ENCODE measurements at regions not wholly inside any gene's neighbourhood (a gene's known extent, or its start where the extent isn't known, plus 50 kb on each side); places are given as distances from the start of the nearest gene placed in this dataset.

- H3K27ac ChIP-seq: no peak overlapping the region
- DNase-seq (no peak), ATAC-seq (no peak)
- no peaks in the 10 kb centered on the region for H3K9me3 ChIP-seq
- H3K36me3 ChIP-seq (replicated peaks in 1 of 2; ENCODE audit: insufficient read depth in 1 of 2, low read depth in 2 of 2): no peaks in the 10 kb centered on the region
- H3K4me3 ChIP-seq: no peak overlapping the region
- no peaks in the 10 kb centered on the region for H3K27me3 ChIP-seq
- TF ChIP-seq POLR2A (IDR thresholded peaks at IDR 0.05): no peak
- no peak for TF ChIP-seq CTCF (IDR thresholded peaks at IDR 0.05)
- intact Hi-C loops (cut with DNase I): no loop called here
- 69 to 73% methylated on average over 4 of the region's 4 CpGs for WGBS, 2 donors
- no peaks in the 10 kb centered on the region for H3K4me1 ChIP-seq
Observed at GRCh38 chr4:111596491-111596890, 548.8 kb upstream of the FAM241A start.

- H3K4me1 ChIP-seq: no peaks in the 10 kb centered on the region
- WGBS, 2 donors: 49 to 52% methylated on average over 3 of the region's 3 CpGs
Observed at GRCh38 chr4:111601671-111602070, 543.6 kb upstream of the FAM241A start.

GRCh38 chr4:111602848-111603247, 542.4 kb upstream of the FAM241A start:
- TF ChIP-seq CTCF (IDR thresholded peaks at IDR 0.05) (no peak), POLR2A (IDR thresholded peaks at IDR 0.05) (no peak)
- H3K36me3 ChIP-seq (replicated peaks in 1 of 2; ENCODE audit: insufficient read depth in 1 of 2, low read depth in 2 of 2): no peaks in the 10 kb centered on the region
- ATAC-seq: no peak
- no peak for DNase-seq
- WGBS, 2 donors: 22 to 33% methylated on average over 1 of the region's 1 CpG
- H3K27me3 ChIP-seq: no peaks in the 10 kb centered on the region
- H3K4me1 ChIP-seq: no peaks in the 10 kb centered on the region
- H3K9me3 ChIP-seq: no peaks in the 10 kb centered on the region
- intact Hi-C loops (cut with DNase I): no loop called here
- H3K27ac ChIP-seq: no peak overlapping the region
- H3K4me3 ChIP-seq: no peak overlapping the region

More at GRCh38 chr4:111601671-111602070, 543.6 kb upstream of the FAM241A start:
- TF ChIP-seq POLR2A (IDR thresholded peaks at IDR 0.05) (no peak), CTCF (IDR thresholded peaks at IDR 0.05) (no peak)
- no peak overlapping the region for H3K27ac ChIP-seq
- intact Hi-C loops (cut with DNase I): no loop called here
- no peak overlapping the region for H3K4me3 ChIP-seq
- no peaks in the 10 kb centered on the region for H3K36me3 ChIP-seq (replicated peaks in 1 of 2; ENCODE audit: insufficient read depth in 1 of 2, low read depth in 2 of 2)
- H3K27me3 ChIP-seq: no peaks in the 10 kb centered on the region
- ATAC-seq (no peak), DNase-seq (no peak)
- no peaks in the 10 kb centered on the region for H3K9me3 ChIP-seq

- Histone ChIP-seq H3K27me3 (no peaks in the 10 kb centered on the region), H3K27ac (no peak overlapping the region), H3K9me3 (no peaks in the 10 kb centered on the region), H3K4me1 (no peaks in the 10 kb centered on the region), H3K36me3 (replicated peaks in 1 of 2; ENCODE audit: insufficient read depth in 1 of 2, low read depth in 2 of 2) (no peaks in the 10 kb centered on the region), H3K4me3 (no peak overlapping the region)
- DNase-seq: no peak
- intact Hi-C loops (cut with DNase I): no loop called here
- 23% methylated on average over 1 of the region's 1 CpG for WGBS, 2 donors
- TF ChIP-seq POLR2A (IDR thresholded peaks at IDR 0.05): no peak
- no peak for TF ChIP-seq CTCF (IDR thresholded peaks at IDR 0.05)
- ATAC-seq: no peak
Observed at GRCh38 chr4:111605111-111605510, 540.1 kb upstream of the FAM241A start.

- intact Hi-C loops (cut with DNase I): no loop called here
- DNase-seq (no peak), ATAC-seq (no peak)
- no peak for TF ChIP-seq CTCF (IDR thresholded peaks at IDR 0.05)
- TF ChIP-seq POLR2A (IDR thresholded peaks at IDR 0.05): no peak
- Histone ChIP-seq H3K36me3 (replicated peaks in 1 of 2; ENCODE audit: insufficient read depth in 1 of 2, low read depth in 2 of 2) (no peaks in the 10 kb centered on the region), H3K27me3 (no peaks in the 10 kb centered on the region), H3K9me3 (no peaks in the 10 kb centered on the region), H3K4me3 (no peak overlapping the region), H3K4me1 (no peaks in the 10 kb centered on the region), H3K27ac (no peak overlapping the region)
- 54 to 73% methylated on average over 5 of the region's 5 CpGs for WGBS, 2 donors
Observed at GRCh38 chr4:111610681-111611080, 534.6 kb upstream of the FAM241A start.
